ENCODE measurements at regions not wholly inside any gene's neighbourhood (a gene's known extent, or its start where the extent isn't known, plus 50 kb on each side); places are given as distances from the start of the nearest gene placed in this dataset.
A peak's percentile ranks its signal among the peaks of the same experiment; 100 is the strongest.

DNA sequence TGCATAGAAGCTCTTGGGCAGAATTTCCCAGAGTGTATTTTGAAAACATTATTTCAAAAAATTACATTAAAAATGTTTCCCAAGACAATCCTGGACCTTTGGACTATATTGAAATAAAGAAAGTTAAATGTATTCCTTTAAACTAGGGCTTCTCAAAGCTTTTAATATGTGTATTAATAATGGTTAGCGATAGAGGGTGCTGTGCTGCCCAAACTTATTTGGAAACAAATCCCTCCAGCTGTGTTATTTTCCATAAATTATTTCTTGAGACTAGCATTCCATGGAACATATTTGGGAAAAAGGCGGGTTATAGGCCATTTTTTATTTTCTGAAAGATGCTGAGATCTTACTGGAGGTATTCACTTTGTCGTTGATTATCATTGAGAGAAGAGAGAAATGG lies 397.8 kb upstream of the MIS18BP1 start:
- TF ChIP-seq, protein P1, sequence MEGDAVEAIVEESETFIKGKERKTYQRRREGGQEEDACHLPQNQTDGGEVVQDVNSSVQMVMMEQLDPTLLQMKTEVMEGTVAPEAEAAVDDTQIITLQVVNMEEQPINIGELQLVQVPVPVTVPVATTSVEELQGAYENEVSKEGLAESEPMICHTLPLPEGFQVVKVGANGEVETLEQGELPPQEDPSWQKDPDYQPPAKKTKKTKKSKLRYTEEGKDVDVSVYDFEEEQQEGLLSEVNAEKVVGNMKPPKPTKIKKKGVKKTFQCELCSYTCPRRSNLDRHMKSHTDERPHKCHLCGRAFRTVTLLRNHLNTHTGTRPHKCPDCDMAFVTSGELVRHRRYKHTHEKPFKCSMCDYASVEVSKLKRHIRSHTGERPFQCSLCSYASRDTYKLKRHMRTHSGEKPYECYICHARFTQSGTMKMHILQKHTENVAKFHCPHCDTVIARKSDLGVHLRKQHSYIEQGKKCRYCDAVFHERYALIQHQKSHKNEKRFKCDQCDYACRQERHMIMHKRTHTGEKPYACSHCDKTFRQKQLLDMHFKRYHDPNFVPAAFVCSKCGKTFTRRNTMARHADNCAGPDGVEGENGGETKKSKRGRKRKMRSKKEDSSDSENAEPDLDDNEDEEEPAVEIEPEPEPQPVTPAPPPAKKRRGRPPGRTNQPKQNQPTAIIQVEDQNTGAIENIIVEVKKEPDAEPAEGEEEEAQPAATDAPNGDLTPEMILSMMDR (IDR thresholded peaks at IDR 0.05; ENCODE audit: low read depth, low read length): peak; percentile 38
- TF ChIP-seq EZH2phosphoT487 (IDR thresholded peaks at IDR 0.05; ENCODE audit: low read depth): no peak

Measured in OCI-LY3 (cell line).